Ovary (tissue), 3 donors: ENCODE measurements at regions not wholly inside any gene's neighbourhood (a gene's known extent, or its start where the extent isn't known, plus 50 kb on each side); places are given as distances from the start of the nearest gene placed in this dataset.

Experiments
- CTCF ChIP-seq, 3 donors: fragments of 450-650 bp in 2 of 3; fragments of 200-600 bp in 1 of 3; IDR thresholded peaks; one replicate each; pipeline versions ENCODE4 v1.5.1 to v1.8.0; 2016 to 2022; ENCODE audit warnings: antibody characterized with exemption in 3 of 3, mild to moderate bottlenecking in 1 of 3
- EP300 ChIP-seq: sonication (generic); formaldehyde crosslinking; IDR thresholded peaks from one replicate; pipeline ENCODE4 v1.6.1; 2017; ENCODE audit warnings: antibody characterized with exemption
- POLR2A ChIP-seq: fragments of 450-650 bp; IDR thresholded peaks from one replicate; pipeline ENCODE4 v1.6.1; 2017; ENCODE audit warnings: antibody characterized with exemption, mild to moderate bottlenecking, moderate library complexity
- donor health status: DM: no; HTN: no; CAD: no.

GRCh38 chr2:226410247-226410835 lies 389.3 kb downstream of the IRS1 start:
- TF ChIP-seq CTCF (IDR thresholded peaks at IDR 0.05): no peak
- TF ChIP-seq POLR2A: no peak
- TF ChIP-seq EP300: no peak
